ENCODE measurements at regions not wholly inside any gene's neighbourhood (a gene's known extent, or its start where the extent isn't known, plus 50 kb on each side); places are given as distances from the start of the nearest gene placed in this dataset.
"Not testable (repeated sequence)": the region's sequence is repeated elsewhere in the genome, so short reads cannot be mapped to it uniquely, and the experiment has no call there.

GRCh38 chr3:73192036-73192738, 130.7 kb downstream of the EBLN2 start:
- ATAC-seq (no peak), DNase-seq (no peak)
- no peaks in the 10 kb centered on the region for H3K4me1 ChIP-seq (ENCODE audit: control insufficient read depth in 2 of 2, insufficient read depth in 2 of 2, low read length in 2 of 2)
- H3K27me3 ChIP-seq (ENCODE audit: control insufficient read depth in 2 of 2, insufficient read depth in 2 of 2, low read length in 2 of 2), result no peaks in the 10 kb centered on the region
- ChIA-PET CTCF (interaction anchor here (0.8 kb wide), 1 partner anchor 116 kb away, joined by 7 read pairs; no protein-coding TSS in a partner anchor), POLR2A (no interaction called here)
- intact Hi-C loops (cut with micrococcal nuclease), result no loop called here
- no peaks in the 10 kb centered on the region for H3K36me3 ChIP-seq (ENCODE audit: control insufficient read depth in 2 of 3, insufficient read depth in 3 of 3, low read length in 3 of 3)
- no peak overlapping the region for H3K4me3 ChIP-seq (ENCODE audit: low read length)
- H3K9me3 ChIP-seq (ENCODE audit: control insufficient read depth in 2 of 3, low read length in 3 of 3), result no peaks in the 10 kb centered on the region
- H3K27me3 Mint-ChIP-seq, result peaks cover 0 to 12% (median 1%) of the 10 kb centered on the region in 5 donors
- no peak overlapping the region for H3K4me3 Mint-ChIP-seq
- H3K36me3 Mint-ChIP-seq, result peaks cover 0 to 3% (median 0%) of the 10 kb centered on the region in 5 donors
- H3K4me1 Mint-ChIP-seq, result no peaks in the 10 kb centered on the region
- no peak overlapping the region for H3K27ac Mint-ChIP-seq
- H3K9me3 Mint-ChIP-seq, result peaks cover 0 to 15% (median 4%) of the 10 kb centered on the region in 11 donors
- H3K27ac ChIP-seq (ENCODE audit: low read depth, low read length), result no peak overlapping the region

GRCh38 chr3:73193943-73194342, 132.5 kb downstream of the EBLN2 start:
- H3K4me3 ChIP-seq (ENCODE audit: low read length); H3K36me3 ChIP-seq (ENCODE audit: control insufficient read depth in 2 of 3, insufficient read depth in 3 of 3, low read length in 3 of 3); H3K27ac Mint-ChIP-seq; H3K9me3 ChIP-seq (ENCODE audit: control insufficient read depth in 2 of 3, low read length in 3 of 3); ATAC-seq; CTCF ChIA-PET; POLR2A ChIA-PET; DNase-seq; intact Hi-C loops (cut with micrococcal nuclease); H3K36me3 Mint-ChIP-seq; H3K27ac ChIP-seq (ENCODE audit: low read depth, low read length); H3K4me1 ChIP-seq (ENCODE audit: control insufficient read depth in 2 of 2, insufficient read depth in 2 of 2, low read length in 2 of 2); H3K27me3 ChIP-seq (ENCODE audit: control insufficient read depth in 2 of 2, insufficient read depth in 2 of 2, low read length in 2 of 2); H3K4me1 Mint-ChIP-seq; H3K4me3 Mint-ChIP-seq: not testable (repeated sequence)
- H3K9me3 Mint-ChIP-seq, result peaks cover 0 to 16% (median 4%) of the 10 kb centered on the region in 11 donors
- peaks cover 0 to 11% (median 10%) of the 10 kb centered on the region in 5 donors for H3K27me3 Mint-ChIP-seq

GRCh38 chr3:73197187-73197586, 135.7 kb downstream of the EBLN2 start:
- no peak overlapping the region for H3K4me3 ChIP-seq (ENCODE audit: low read length)
- ChIA-PET CTCF (no interaction called here), POLR2A (no interaction called here)
- intact Hi-C loops (cut with micrococcal nuclease), result no loop called here
- H3K27me3 ChIP-seq (ENCODE audit: control insufficient read depth in 2 of 2, insufficient read depth in 2 of 2, low read length in 2 of 2), result no peaks in the 10 kb centered on the region
- DNase-seq (no peak), ATAC-seq (no peak)
- H3K36me3 ChIP-seq (ENCODE audit: control insufficient read depth in 2 of 3, insufficient read depth in 3 of 3, low read length in 3 of 3), result no peaks in the 10 kb centered on the region
- Mint-ChIP-seq H3K27me3 (peaks cover 0 to 25% (median 12%) of the 10 kb centered on the region in 5 donors), H3K9me3 (peaks cover 0 to 16% (median 4%) of the 10 kb centered on the region in 11 donors), H3K36me3 (no peaks in the 10 kb centered on the region), H3K4me3 (no peak overlapping the region), H3K27ac (no peak overlapping the region), H3K4me1 (no peaks in the 10 kb centered on the region)
- H3K27ac ChIP-seq (ENCODE audit: low read depth, low read length), result no peak overlapping the region
- H3K4me1 ChIP-seq (ENCODE audit: control insufficient read depth in 2 of 2, insufficient read depth in 2 of 2, low read length in 2 of 2), result no peaks in the 10 kb centered on the region
- H3K9me3 ChIP-seq (ENCODE audit: control insufficient read depth in 2 of 3, low read length in 3 of 3), result no peaks in the 10 kb centered on the region

GRCh38 chr3:73203101-73203500, 141.6 kb downstream of the EBLN2 start:
- no peak overlapping the region for H3K27ac Mint-ChIP-seq
- Histone ChIP-seq H3K36me3 (ENCODE audit: control insufficient read depth in 2 of 3, insufficient read depth in 3 of 3, low read length in 3 of 3) (no peaks in the 10 kb centered on the region), H3K9me3 (ENCODE audit: control insufficient read depth in 2 of 3, low read length in 3 of 3) (no peaks in the 10 kb centered on the region), H3K4me3 (ENCODE audit: low read length) (no peak overlapping the region), H3K27me3 (ENCODE audit: control insufficient read depth in 2 of 2, insufficient read depth in 2 of 2, low read length in 2 of 2) (no peaks in the 10 kb centered on the region), H3K27ac (ENCODE audit: low read depth, low read length) (no peak overlapping the region), H3K4me1 (ENCODE audit: control insufficient read depth in 2 of 2, insufficient read depth in 2 of 2, low read length in 2 of 2) (no peaks in the 10 kb centered on the region)
- no peak for ATAC-seq
- no peaks in the 10 kb centered on the region for H3K4me1 Mint-ChIP-seq
- H3K4me3 Mint-ChIP-seq, result no peak overlapping the region
- intact Hi-C loops (cut with micrococcal nuclease), result no loop called here
- peaks cover 0 to 19% (median 12%) of the 10 kb centered on the region in 5 donors for H3K27me3 Mint-ChIP-seq
- POLR2A ChIA-PET, result no interaction called here
- CTCF ChIA-PET, result no interaction called here
- no peaks in the 10 kb centered on the region for H3K9me3 Mint-ChIP-seq
- DNase-seq, result no peak
- no peaks in the 10 kb centered on the region for H3K36me3 Mint-ChIP-seq

- Mint-ChIP-seq H3K4me1 (no peaks in the 10 kb centered on the region), H3K27me3 (peaks cover 0 to 19% (median 9%) of the 10 kb centered on the region in 5 donors), H3K9me3 (no peaks in the 10 kb centered on the region), H3K27ac (no peak overlapping the region), H3K36me3 (no peaks in the 10 kb centered on the region), H3K4me3 (no peak overlapping the region)
- no peaks in the 10 kb centered on the region for H3K27me3 ChIP-seq (ENCODE audit: control insufficient read depth in 2 of 2, insufficient read depth in 2 of 2, low read length in 2 of 2)
- DNase-seq, result no peak
- H3K9me3 ChIP-seq (ENCODE audit: control insufficient read depth in 2 of 3, low read length in 3 of 3), result no peaks in the 10 kb centered on the region
- intact Hi-C loops (cut with micrococcal nuclease), result no loop called here
- no peak for ATAC-seq
- CTCF ChIA-PET, result no interaction called here
- no peak overlapping the region for H3K27ac ChIP-seq (ENCODE audit: low read depth, low read length)
- H3K4me1 ChIP-seq (ENCODE audit: control insufficient read depth in 2 of 2, insufficient read depth in 2 of 2, low read length in 2 of 2), result no peaks in the 10 kb centered on the region
- H3K4me3 ChIP-seq (ENCODE audit: low read length), result no peak overlapping the region
- POLR2A ChIA-PET, result no interaction called here
- H3K36me3 ChIP-seq (ENCODE audit: control insufficient read depth in 2 of 3, insufficient read depth in 3 of 3, low read length in 3 of 3), result no peaks in the 10 kb centered on the region
These were observed 142.2 kb downstream of the EBLN2 start for GRCh38 chr3:73203633-73204032.

GRCh38 chr3:73204841-73205240, 143.4 kb downstream of the EBLN2 start:
- no peaks in the 10 kb centered on the region for H3K27me3 ChIP-seq (ENCODE audit: control insufficient read depth in 2 of 2, insufficient read depth in 2 of 2, low read length in 2 of 2)
- POLR2A ChIA-PET, result no interaction called here
- intact Hi-C loops (cut with micrococcal nuclease), result no loop called here
- H3K4me3 ChIP-seq (ENCODE audit: low read length), result no peak overlapping the region
- H3K27ac Mint-ChIP-seq, result no peak overlapping the region
- H3K9me3 ChIP-seq (ENCODE audit: control insufficient read depth in 2 of 3, low read length in 3 of 3), result no peaks in the 10 kb centered on the region
- no peaks in the 10 kb centered on the region for H3K36me3 Mint-ChIP-seq
- CTCF ChIA-PET, result no interaction called here
- no peaks in the 10 kb centered on the region for H3K36me3 ChIP-seq (ENCODE audit: control insufficient read depth in 2 of 3, insufficient read depth in 3 of 3, low read length in 3 of 3)
- H3K9me3 Mint-ChIP-seq, result no peaks in the 10 kb centered on the region
- ATAC-seq, result no peak
- H3K27ac ChIP-seq (ENCODE audit: low read depth, low read length), result no peak overlapping the region
- H3K4me3 Mint-ChIP-seq, result no peak overlapping the region
- peaks cover 0 to 7% (median 6%) of the 10 kb centered on the region in 5 donors for H3K27me3 Mint-ChIP-seq
- no peaks in the 10 kb centered on the region for H3K4me1 ChIP-seq (ENCODE audit: control insufficient read depth in 2 of 2, insufficient read depth in 2 of 2, low read length in 2 of 2)
- H3K4me1 Mint-ChIP-seq, result no peaks in the 10 kb centered on the region
- no peak for DNase-seq

- no peaks in the 10 kb centered on the region for H3K36me3 ChIP-seq (ENCODE audit: control insufficient read depth in 2 of 3, insufficient read depth in 3 of 3, low read length in 3 of 3)
- no peaks in the 10 kb centered on the region for H3K4me1 ChIP-seq (ENCODE audit: control insufficient read depth in 2 of 2, insufficient read depth in 2 of 2, low read length in 2 of 2)
- Mint-ChIP-seq H3K4me3 (no peak overlapping the region), H3K27ac (no peak overlapping the region), H3K27me3 (peaks cover 0 to 7% (median under 1%) of the 10 kb centered on the region in 5 donors), H3K4me1 (no peaks in the 10 kb centered on the region), H3K36me3 (no peaks in the 10 kb centered on the region), H3K9me3 (no peaks in the 10 kb centered on the region)
- DNase-seq (no peak), ATAC-seq (no peak)
- H3K27ac ChIP-seq (ENCODE audit: low read depth, low read length), result no peak overlapping the region
- intact Hi-C loops (cut with micrococcal nuclease), result no loop called here
- CTCF ChIA-PET, result no interaction called here
- H3K4me3 ChIP-seq (ENCODE audit: low read length), result no peak overlapping the region
- H3K27me3 ChIP-seq (ENCODE audit: control insufficient read depth in 2 of 2, insufficient read depth in 2 of 2, low read length in 2 of 2), result no peaks in the 10 kb centered on the region
- no peaks in the 10 kb centered on the region for H3K9me3 ChIP-seq (ENCODE audit: control insufficient read depth in 2 of 3, low read length in 3 of 3)
- POLR2A ChIA-PET, result no interaction called here
These were observed 144.6 kb downstream of the EBLN2 start for GRCh38 chr3:73206030-73206429.

Data from naive thymus-derived CD4-positive, alpha-beta T cell (primary cell).